ENCODE measurements at regions not wholly inside any gene's neighbourhood (a gene's known extent, or its start where the extent isn't known, plus 50 kb on each side); places are given as distances from the start of the nearest gene placed in this dataset.

DNA sequence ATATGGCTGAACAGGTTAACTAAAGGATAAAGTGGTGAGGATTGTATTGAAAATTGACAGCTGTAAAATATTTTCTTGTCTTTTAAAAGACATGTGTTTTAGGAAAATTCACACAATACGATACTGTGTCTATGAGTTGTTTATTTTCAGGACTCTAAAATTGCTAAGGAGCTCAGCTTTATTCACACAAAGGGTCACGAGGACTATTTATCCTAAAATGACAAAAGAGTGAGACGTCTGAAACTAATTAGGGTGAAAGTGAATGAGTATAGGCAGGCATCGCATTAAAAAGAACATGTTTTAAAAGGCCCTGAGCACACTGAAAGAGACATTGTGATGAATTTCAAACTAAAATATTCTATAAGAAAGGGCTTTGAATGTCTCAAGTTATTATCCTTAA lies 304.7 kb downstream of the SH2D1A start:
- TF ChIP-seq, protein P1, sequence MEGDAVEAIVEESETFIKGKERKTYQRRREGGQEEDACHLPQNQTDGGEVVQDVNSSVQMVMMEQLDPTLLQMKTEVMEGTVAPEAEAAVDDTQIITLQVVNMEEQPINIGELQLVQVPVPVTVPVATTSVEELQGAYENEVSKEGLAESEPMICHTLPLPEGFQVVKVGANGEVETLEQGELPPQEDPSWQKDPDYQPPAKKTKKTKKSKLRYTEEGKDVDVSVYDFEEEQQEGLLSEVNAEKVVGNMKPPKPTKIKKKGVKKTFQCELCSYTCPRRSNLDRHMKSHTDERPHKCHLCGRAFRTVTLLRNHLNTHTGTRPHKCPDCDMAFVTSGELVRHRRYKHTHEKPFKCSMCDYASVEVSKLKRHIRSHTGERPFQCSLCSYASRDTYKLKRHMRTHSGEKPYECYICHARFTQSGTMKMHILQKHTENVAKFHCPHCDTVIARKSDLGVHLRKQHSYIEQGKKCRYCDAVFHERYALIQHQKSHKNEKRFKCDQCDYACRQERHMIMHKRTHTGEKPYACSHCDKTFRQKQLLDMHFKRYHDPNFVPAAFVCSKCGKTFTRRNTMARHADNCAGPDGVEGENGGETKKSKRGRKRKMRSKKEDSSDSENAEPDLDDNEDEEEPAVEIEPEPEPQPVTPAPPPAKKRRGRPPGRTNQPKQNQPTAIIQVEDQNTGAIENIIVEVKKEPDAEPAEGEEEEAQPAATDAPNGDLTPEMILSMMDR (IDR thresholded peaks at IDR 0.05; ENCODE audit: control extremely low read depth in 1 of 3, insufficient read depth in 1 of 3, low read depth in 1 of 3, low read length in 3 of 3) = no peak
- no peak for TF ChIP-seq EP300 (IDR thresholded peaks at IDR 0.05; ENCODE audit: borderline replicate concordance in 1 of 2, low read depth in 2 of 2, low read length in 2 of 2)
- TF ChIP-seq EZH2 (IDR thresholded peaks at IDR 0.05; ENCODE audit: low read depth, low read length, severe bottlenecking) = no peak

Data from H1 (cell line).